HCT116 (cell line): ENCODE measurements at regions not wholly inside any gene's neighbourhood (a gene's known extent, or its start where the extent isn't known, plus 50 kb on each side); places are given as distances from the start of the nearest gene placed in this dataset.

Source experiments
- ATAC-seq: fragments of 200-7000 bp; cut with Tn5 transposase; 2 replicates; pipeline ENCODE4 v1.9.1; 2020; ENCODE audit warnings: mild to moderate bottlenecking, moderate library complexity
- BruUV-seq: library from RNA; stranded (reverse); fragments of 400-500 nt; replicated peaks from 2 replicates; lab custom pipeline; 2021; lab: Mats Ljungman, UMichigan
- CTCF ChIA-PET: fragments of 300-600 bp; sonication (Branson Sonifier 250); formaldehyde crosslinking; loops from one replicate; lab custom pipeline; 2021; ENCODE audit warnings: antibody characterized with exemption; lab: Charles Lee
- POLR2A ChIA-PET: fragments of 300-600, 350-600 bp; sonication (Branson Sonifier 250); formaldehyde crosslinking; loops from one replicate; lab custom pipeline; 2021; ENCODE audit warnings: antibody characterized with exemption; lab: Charles Lee
- RAD21 ChIA-PET, 2 experiments: fragments of 300-600 bp; sonication (Branson Sonifier 250); formaldehyde crosslinking; loops; one replicate each; lab custom pipeline; 2023; ENCODE audit warnings: low total read pairs in 2 of 2; ENCODE audit not compliant: uncharacterized antibody in 2 of 2, unreplicated experiment in 2 of 2, low non-redundant PET in 1 of 2; lab: Charles Lee
- DNase-seq: peaks from one replicate; pipeline ENCODE4 v3.0.0-alpha.2; 2010; ENCODE audit warnings: low read depth, low spot score
- H2AFZ ChIP-seq: fragments of 200-600 bp; shearing (Covaris generic), sonication (generic); 2 replicates; pipeline ENCODE4 v1.6.1; 2017; ENCODE audit warnings: low read depth, mixed run types, mixed read lengths, antibody characterized with exemption, low read length; ENCODE audit not compliant: poor library complexity, severe bottlenecking
- H3K27ac ChIP-seq: 2 replicates; pipeline ENCODE4 v1.5.1; 2012; ENCODE audit warnings: low read depth, low read length
- H3K27me3 ChIP-seq: fragments of 200-600 bp; sonication (generic); 2 replicates; pipeline ENCODE4 v1.6.1; 2016; ENCODE audit warnings: mixed run types, low read length, mixed read lengths; ENCODE audit not compliant: insufficient read depth
- H3K36me3 ChIP-seq, 2 experiments: fragments of 200-500 bp in 1 of 2; fragments of 200-600 bp in 1 of 2; sonication (Bioruptor generic) in 1 of 2; sonication (generic) in 1 of 2; 2 replicates each; pipeline versions ENCODE4 v1.5.1 to v1.6.1; 2014 to 2016; ENCODE audit warnings: low read length in 2 of 2, inconsistent platforms in 1 of 2, mixed read lengths in 1 of 2, mixed run types in 1 of 2; ENCODE audit not compliant: insufficient read depth in 2 of 2, control insufficient read depth in 1 of 2
- H3K4me1 ChIP-seq, 2 experiments: fragments of 200-600 bp in 1 of 2; sonication (generic) in 1 of 2; 2 replicates each; pipeline versions ENCODE4 v1.5.1 to v1.6.1; 2012 to 2017; ENCODE audit warnings: low read length in 2 of 2, inconsistent platforms in 1 of 2, mild to moderate bottlenecking in 1 of 2, mixed read lengths in 1 of 2, mixed run types in 1 of 2, moderate library complexity in 1 of 2; ENCODE audit not compliant: insufficient read depth in 2 of 2, control insufficient read depth in 1 of 2
- H3K4me2 ChIP-seq: fragments of 200-600 bp; sonication (generic); 2 replicates; pipeline ENCODE4 v1.6.1; 2017; ENCODE audit warnings: mixed run types, low read length, mixed read lengths
- H3K4me3 ChIP-seq, 2 experiments: fragments of 200-600 bp in 1 of 2; sonication (generic) in 1 of 2; replicated peaks in 1 of 2; 2 replicates each; pipeline ENCODE4 v1.5.1; 2011 to 2016; ENCODE audit warnings: low read length in 2 of 2, control low read depth in 1 of 2, low read depth in 1 of 2, mild to moderate bottlenecking in 1 of 2, mixed read lengths in 1 of 2, mixed run types in 1 of 2
- H3K79me2 ChIP-seq: fragments of 200-600 bp; sonication (generic); 2 replicates; pipeline ENCODE4 v1.6.1; 2017; ENCODE audit warnings: mild to moderate bottlenecking, mixed run types, low read length, moderate library complexity, mixed read lengths; ENCODE audit not compliant: insufficient read depth
- H3K9ac ChIP-seq: fragments of 200-600 bp; sonication (generic); 2 replicates; pipeline ENCODE4 v1.6.1; 2016; ENCODE audit warnings: low read length, mixed read lengths
- H3K9me2 ChIP-seq: fragments of 200-600 bp; sonication (generic), shearing (Covaris generic); 2 replicates; pipeline ENCODE4 v1.6.1; 2017; ENCODE audit warnings: mixed run types, mild to moderate bottlenecking, moderate library complexity; ENCODE audit not compliant: insufficient read depth
- H3K9me3 ChIP-seq, 2 experiments: fragments of 200-500 bp in 1 of 2; fragments of 200-600 bp in 1 of 2; sonication (Bioruptor generic) in 1 of 2; sonication (generic) in 1 of 2; 2 replicates each; pipeline ENCODE4 v1.6.1; 2014 to 2017; ENCODE audit warnings: low read length in 2 of 2, mixed read lengths in 2 of 2, inconsistent platforms in 1 of 2, low read depth in 1 of 2, mild to moderate bottlenecking in 1 of 2, mixed run types in 1 of 2, moderate library complexity in 1 of 2; ENCODE audit not compliant: control insufficient read depth in 1 of 2, insufficient read depth in 1 of 2
- H4K20me1 ChIP-seq: fragments of 200-600 bp; sonication (generic), shearing (Covaris generic); 2 replicates; pipeline ENCODE4 v1.6.1; 2017; ENCODE audit warnings: mixed run types, mild to moderate bottlenecking, moderate library complexity; ENCODE audit not compliant: insufficient read depth
- CBX3 ChIP-seq: IDR thresholded peaks from 2 replicates; pipeline ENCODE4 v1.6.1; 2012; ENCODE audit warnings: low read depth
- CEBPB ChIP-seq: IDR thresholded peaks from 2 replicates; pipeline ENCODE4 v1.6.1; 2012; ENCODE audit warnings: low read depth
- EGR1 ChIP-seq: IDR thresholded peaks from 2 replicates; pipeline ENCODE4 v1.6.1; 2012; ENCODE audit warnings: low read depth
- ELF1 ChIP-seq: IDR thresholded peaks from 2 replicates; pipeline ENCODE4 v1.6.1; 2012; ENCODE audit warnings: low read depth, borderline replicate concordance
- EZH2 ChIP-seq: fragments of 200-600 bp; sonication (generic); IDR thresholded peaks from 2 replicates; pipeline ENCODE4 v1.6.1; 2017; ENCODE audit warnings: antibody characterized with exemption, mixed run types
- EZH2phosphoT487 ChIP-seq: fragments of 200-600 bp; IDR thresholded peaks from 2 replicates; pipeline ENCODE4 v1.6.1; 2018; ENCODE audit warnings: antibody characterized with exemption, borderline replicate concordance
- FOSL1 ChIP-seq: IDR thresholded peaks from 2 replicates; pipeline ENCODE4 v1.6.1; 2012; ENCODE audit warnings: low read depth
- JUND ChIP-seq: IDR thresholded peaks from 2 replicates; pipeline ENCODE4 v1.6.1; 2012
- MAX ChIP-seq: IDR thresholded peaks from 2 replicates; pipeline ENCODE4 v1.6.1; 2012
- RAD21 ChIP-seq: IDR thresholded peaks from 2 replicates; pipeline ENCODE4 v1.6.1; 2012; ENCODE audit warnings: low read depth, mild to moderate bottlenecking
- SP1 ChIP-seq: IDR thresholded peaks from 2 replicates; pipeline ENCODE4 v1.6.1; 2012; ENCODE audit warnings: low read depth
- SRF ChIP-seq: IDR thresholded peaks from 2 replicates; pipeline ENCODE4 v1.6.1; 2012; ENCODE audit warnings: low read depth
- TCF7L2 ChIP-seq: IDR thresholded peaks from 2 replicates; pipeline ENCODE4 v1.7.0; 2011; ENCODE audit warnings: borderline replicate concordance, inconsistent platforms; ENCODE audit not compliant: insufficient read depth, insufficient read length; ENCODE audit errors: extremely low read depth
- ZBTB33 ChIP-seq: IDR thresholded peaks from 2 replicates; pipeline ENCODE4 v1.6.1; 2011; ENCODE audit warnings: mild to moderate bottlenecking, low read length, moderate library complexity; ENCODE audit not compliant: insufficient replicate concordance; ENCODE audit errors: extremely low read depth
- ZFX ChIP-seq: fragments of 450-650 bp; IDR thresholded peaks from 2 replicates; pipeline ENCODE4 v1.6.1; 2017
- ZNF274 ChIP-seq: fragments of 200-500 bp; sonication (Bioruptor generic); IDR thresholded peaks from 2 replicates; pipeline ENCODE4 v1.6.1; 2014; ENCODE audit warnings: mild to moderate bottlenecking, low read depth, low read length, inconsistent platforms
- intact Hi-C: fragments of 100-400 bp; cut with micrococcal nuclease; formaldehyde crosslinking; loops from 2 replicates; pipeline ENCODE4 v1.10.0; 2022
- TF ChIP-seq, protein P1 (sequence below), 3 experiments: fragments of 200-600 bp in 1 of 3; sonication (generic) in 1 of 3; IDR thresholded peaks in 2 of 3; conservative IDR thresholded peaks in 1 of 3; 2 replicates each; pipeline ENCODE4 v1.5.1; 2012 to 2017; ENCODE audit warnings: low read depth in 2 of 3, low read length in 2 of 3, antibody characterized with exemption in 1 of 3, borderline replicate concordance in 1 of 3, control low read depth in 1 of 3, mild to moderate bottlenecking in 1 of 3, mixed read lengths in 1 of 3, mixed run types in 1 of 3, moderate library complexity in 1 of 3; ENCODE audit not compliant: insufficient read depth in 1 of 3

DNA sequence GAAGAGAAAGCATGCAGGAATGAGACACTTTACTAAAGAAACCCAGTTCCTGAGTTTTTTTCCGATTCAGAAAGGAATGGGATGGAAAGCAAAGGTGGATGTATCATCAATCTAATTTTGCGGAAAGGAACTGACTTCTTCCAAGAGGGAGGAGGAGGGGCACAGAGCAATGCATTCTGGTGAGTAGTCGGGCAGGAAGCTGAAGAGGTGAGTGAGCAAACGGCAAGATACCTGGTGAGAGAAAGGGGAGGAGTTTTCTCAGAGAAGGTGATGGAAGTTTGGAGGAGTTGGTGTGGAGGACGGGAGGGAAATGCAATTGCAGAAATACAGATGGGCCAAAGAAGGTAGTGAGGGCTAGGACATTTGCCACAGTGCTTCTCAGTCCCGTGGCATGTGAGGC, 713.2 kb downstream of the KCNJ2 start (continued):
- TF ChIP-seq, protein P1, sequence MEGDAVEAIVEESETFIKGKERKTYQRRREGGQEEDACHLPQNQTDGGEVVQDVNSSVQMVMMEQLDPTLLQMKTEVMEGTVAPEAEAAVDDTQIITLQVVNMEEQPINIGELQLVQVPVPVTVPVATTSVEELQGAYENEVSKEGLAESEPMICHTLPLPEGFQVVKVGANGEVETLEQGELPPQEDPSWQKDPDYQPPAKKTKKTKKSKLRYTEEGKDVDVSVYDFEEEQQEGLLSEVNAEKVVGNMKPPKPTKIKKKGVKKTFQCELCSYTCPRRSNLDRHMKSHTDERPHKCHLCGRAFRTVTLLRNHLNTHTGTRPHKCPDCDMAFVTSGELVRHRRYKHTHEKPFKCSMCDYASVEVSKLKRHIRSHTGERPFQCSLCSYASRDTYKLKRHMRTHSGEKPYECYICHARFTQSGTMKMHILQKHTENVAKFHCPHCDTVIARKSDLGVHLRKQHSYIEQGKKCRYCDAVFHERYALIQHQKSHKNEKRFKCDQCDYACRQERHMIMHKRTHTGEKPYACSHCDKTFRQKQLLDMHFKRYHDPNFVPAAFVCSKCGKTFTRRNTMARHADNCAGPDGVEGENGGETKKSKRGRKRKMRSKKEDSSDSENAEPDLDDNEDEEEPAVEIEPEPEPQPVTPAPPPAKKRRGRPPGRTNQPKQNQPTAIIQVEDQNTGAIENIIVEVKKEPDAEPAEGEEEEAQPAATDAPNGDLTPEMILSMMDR (IDR thresholded peaks at IDR 0.05 in 2 of 3, conservative IDR thresholded peaks at IDR 0.05 in 1 of 3; ENCODE audit: borderline replicate concordance in 1 of 3, insufficient read depth in 1 of 3, low read depth in 2 of 3, low read length in 2 of 3), result no peak
- TF ChIP-seq EZH2, result no peak
- no peak for TF ChIP-seq TCF7L2

GRCh38 chr17:70886648-70887047, 717.3 kb downstream of the KCNJ2 start:
- intact Hi-C loops, result no loop called here
- Histone ChIP-seq H3K9me3 (no peaks in the 10 kb centered on the region), H3K79me2 (no peaks in the 10 kb centered on the region), H3K9me2 (0 out of 2 replicates have a peak, but pooled peaks cover 3% of the 10 kb centered on the region), H3K9ac (no peak overlapping the region), H4K20me1 (no peaks in the 10 kb centered on the region), H3K27ac (no peak overlapping the region), H3K27me3 (no peaks in the 10 kb centered on the region), H2AFZ (no peak overlapping the region), H3K4me1 (no peaks in the 10 kb centered on the region), H3K4me2 (no peak overlapping the region), H3K4me3 (no peak overlapping the region), H3K36me3 (no peaks in the 10 kb centered on the region)
- ChIA-PET RAD21 (no interaction called here), CTCF (no interaction called here), POLR2A (no interaction called here)
- no TSS peak for BruUV-seq
- DNase-seq (no peak), ATAC-seq (no peak)
- TF ChIP-seq ELF1 (no peak), JUND (no peak), RAD21 (no peak)

GRCh38 chr17:70888324-70888723, 719.0 kb downstream of the KCNJ2 start:
- H3K9me3 ChIP-seq, result no peaks in the 10 kb centered on the region
- H4K20me1 ChIP-seq, result no peaks in the 10 kb centered on the region
- DNase-seq (no peak), ATAC-seq (no peak)
- intact Hi-C loops, result no loop called here
- H3K36me3 ChIP-seq, result no peaks in the 10 kb centered on the region
- H3K9ac ChIP-seq, result no peak overlapping the region
- ChIA-PET RAD21 (no interaction called here), POLR2A (no interaction called here), CTCF (no interaction called here)
- no TSS peak for BruUV-seq
- H3K79me2 ChIP-seq, result no peaks in the 10 kb centered on the region
- H3K4me2 ChIP-seq, result no peak overlapping the region
- H3K9me2 ChIP-seq, result 0 out of 2 replicates have a peak, but pooled peaks cover 3% of the 10 kb centered on the region
- no peaks in the 10 kb centered on the region for H3K4me1 ChIP-seq
- no peak overlapping the region for H3K27ac ChIP-seq
- no peaks in the 10 kb centered on the region for H3K27me3 ChIP-seq
- H3K4me3 ChIP-seq, result no peak overlapping the region
- H2AFZ ChIP-seq, result no peak overlapping the region
- TF ChIP-seq EZH2, result no peak
- TF ChIP-seq SP1, result no peak
- TF ChIP-seq CEBPB, result no peak
- TF ChIP-seq EGR1, result no peak
- no peak for TF ChIP-seq FOSL1
- TF ChIP-seq CBX3, result no peak
- TF ChIP-seq EZH2phosphoT487, result no peak
- TF ChIP-seq TCF7L2, result no peak
- TF ChIP-seq ZFX, result no peak
- no peak for TF ChIP-seq ZNF274
- no peak for TF ChIP-seq MAX
- TF ChIP-seq ZBTB33, result no peak
- no peak for TF ChIP-seq SRF
